Lung (tissue), 11 donors: ENCODE measurements at regions not wholly inside any gene's neighbourhood (a gene's known extent, or its start where the extent isn't known, plus 50 kb on each side); places are given as distances from the start of the nearest gene placed in this dataset.

Experiments
- ATAC-seq: fragments of 200-7000 bp; cut with Tn5 transposase; one replicate; pipeline ENCODE4 v1.9.1; 2020; ENCODE audit warnings: moderate number of reproducible peaks; ENCODE audit not compliant: insufficient read depth, low FRiP score
- DNase-seq, 3 donors: peaks; one replicate each; pipeline ENCODE4 v3.0.0-alpha.2; 2013 to 2017
- H3K27ac ChIP-seq, 2 donors: one replicate each; pipeline ENCODE4 v1.5.1; 2013; ENCODE audit warnings: mild to moderate bottlenecking in 2 of 2, moderate library complexity in 2 of 2, control low read depth in 1 of 2, inconsistent platforms in 1 of 2, low read depth in 1 of 2, low read length in 1 of 2
- H3K27me3 ChIP-seq, 3 donors: one replicate each; pipeline ENCODE4 v1.5.1; 2013; ENCODE audit warnings: low read length in 2 of 3; ENCODE audit not compliant: control insufficient read depth in 3 of 3, insufficient read depth in 3 of 3
- H3K36me3 ChIP-seq, 4 donors: one replicate each; pipeline ENCODE4 v1.5.1; 2013; ENCODE audit warnings: low read length in 4 of 4, mild to moderate bottlenecking in 1 of 4, moderate library complexity in 1 of 4; ENCODE audit not compliant: control insufficient read depth in 4 of 4, insufficient read depth in 4 of 4
- H3K4me1 ChIP-seq, 5 donors: one replicate each; pipeline ENCODE4 v1.5.1; 2013; ENCODE audit warnings: low read length in 5 of 5, mild to moderate bottlenecking in 2 of 5, moderate library complexity in 1 of 5; ENCODE audit not compliant: control insufficient read depth in 5 of 5, insufficient read depth in 5 of 5
- H3K4me3 ChIP-seq: one replicate; pipeline ENCODE4 v1.5.1; 2013; ENCODE audit warnings: mild to moderate bottlenecking, control low read depth, moderate library complexity
- H3K9ac ChIP-seq, 2 donors: one replicate each; pipeline ENCODE4 v1.5.1; 2013; ENCODE audit warnings: low read length in 2 of 2, control low read depth in 1 of 2; ENCODE audit not compliant: insufficient read depth in 1 of 2
- H3K9me3 ChIP-seq, 4 donors: one replicate each; pipeline ENCODE4 v1.5.1; 2013; ENCODE audit warnings: low read length in 3 of 4, mild to moderate bottlenecking in 1 of 4, moderate library complexity in 1 of 4; ENCODE audit not compliant: control insufficient read depth in 4 of 4, insufficient read depth in 3 of 4
- WGBS, 2 donors: extraction: QIAGEN DNeasy Blood & Tissue Kit; methylation state at CpG; one replicate each; pipeline ENCODE4 v1.1.7; 2013; 5-methylcytosine and 5-hydroxymethylcytosine counted together
- TF ChIP-seq, protein P1 (sequence below): IDR thresholded peaks from 2 replicates; pipeline ENCODE4 v1.5.1; 2012; ENCODE audit warnings: mild to moderate bottlenecking; ENCODE audit errors: control extremely low read depth, extremely low read depth
- donor health status: control.
- donor health status: control.
- donor health status: Bipolar disorder and iron deficiency.
- donor health status: healthy.
- donor health status: DM: yes; HTN: yes; CAD: no.

GRCh38 chr12:30400349-30400748 is 295.3 kb downstream of the IPO8 start:
- peaks cover 0 to 13% (median 0%) of the 10 kb centered on the region in 4 donors for H3K9me3 ChIP-seq
- H3K9ac ChIP-seq, result no peak overlapping the region
- TF ChIP-seq, protein P1, sequence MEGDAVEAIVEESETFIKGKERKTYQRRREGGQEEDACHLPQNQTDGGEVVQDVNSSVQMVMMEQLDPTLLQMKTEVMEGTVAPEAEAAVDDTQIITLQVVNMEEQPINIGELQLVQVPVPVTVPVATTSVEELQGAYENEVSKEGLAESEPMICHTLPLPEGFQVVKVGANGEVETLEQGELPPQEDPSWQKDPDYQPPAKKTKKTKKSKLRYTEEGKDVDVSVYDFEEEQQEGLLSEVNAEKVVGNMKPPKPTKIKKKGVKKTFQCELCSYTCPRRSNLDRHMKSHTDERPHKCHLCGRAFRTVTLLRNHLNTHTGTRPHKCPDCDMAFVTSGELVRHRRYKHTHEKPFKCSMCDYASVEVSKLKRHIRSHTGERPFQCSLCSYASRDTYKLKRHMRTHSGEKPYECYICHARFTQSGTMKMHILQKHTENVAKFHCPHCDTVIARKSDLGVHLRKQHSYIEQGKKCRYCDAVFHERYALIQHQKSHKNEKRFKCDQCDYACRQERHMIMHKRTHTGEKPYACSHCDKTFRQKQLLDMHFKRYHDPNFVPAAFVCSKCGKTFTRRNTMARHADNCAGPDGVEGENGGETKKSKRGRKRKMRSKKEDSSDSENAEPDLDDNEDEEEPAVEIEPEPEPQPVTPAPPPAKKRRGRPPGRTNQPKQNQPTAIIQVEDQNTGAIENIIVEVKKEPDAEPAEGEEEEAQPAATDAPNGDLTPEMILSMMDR, result no peak
- no peak overlapping the region for H3K27ac ChIP-seq
- H3K4me1 ChIP-seq, result no peaks in the 10 kb centered on the region
- no peak overlapping the region for H3K4me3 ChIP-seq
- no peaks in the 10 kb centered on the region for H3K36me3 ChIP-seq
- H3K27me3 ChIP-seq, result no peaks in the 10 kb centered on the region
- ATAC-seq (no peak), DNase-seq (no peak)

GRCh38 chr12:30399859-30400258 is 295.8 kb downstream of the IPO8 start:
- TF ChIP-seq, protein P1, result no peak
- whole genome bisulfite sequencing, 2 donors, result 73 to 76% methylated on average over 2 of the region's 2 CpGs

GRCh38 chr12:30396576-30396975 is 299.1 kb downstream of the IPO8 start:
- Histone ChIP-seq H3K4me3 (no peak overlapping the region), H3K4me1 (no peaks in the 10 kb centered on the region), H3K36me3 (no peaks in the 10 kb centered on the region), H3K9me3 (peaks cover 0 to 11% (median 0%) of the 10 kb centered on the region in 4 donors), H3K9ac (no peak overlapping the region), H3K27me3 (no peaks in the 10 kb centered on the region), H3K27ac (no peak overlapping the region)
- 69 to 76% methylated on average over 2 of the region's 2 CpGs for WGBS, 2 donors
- TF ChIP-seq, protein P1, result no peak
- ATAC-seq (no peak), DNase-seq (no peak)

More at GRCh38 chr12:30399859-30400258, 295.8 kb downstream of the IPO8 start:
- Histone ChIP-seq H3K9ac (no peak overlapping the region), H3K27me3 (no peaks in the 10 kb centered on the region), H3K36me3 (no peaks in the 10 kb centered on the region), H3K4me1 (no peaks in the 10 kb centered on the region), H3K9me3 (peaks cover 0 to 11% (median 0%) of the 10 kb centered on the region in 4 donors), H3K27ac (no peak overlapping the region), H3K4me3 (no peak overlapping the region)
- DNase-seq (no peak), ATAC-seq (no peak)

- Histone ChIP-seq H3K36me3 (no peaks in the 10 kb centered on the region), H3K4me1 (no peaks in the 10 kb centered on the region), H3K27me3 (no peaks in the 10 kb centered on the region), H3K4me3 (no peak overlapping the region), H3K27ac (no peak overlapping the region), H3K9ac (no peak overlapping the region), H3K9me3 (peaks cover 0 to 11% (median 0%) of the 10 kb centered on the region in 4 donors)
- ATAC-seq (no peak), DNase-seq (no peak)
- 70 to 71% methylated on average over 3 of the region's 3 CpGs for WGBS, 2 donors
- TF ChIP-seq, protein P1, result no peak
Measured at GRCh38 chr12:30395190-30395589, 300.5 kb downstream of the IPO8 start.
